IMR-90 (cell line): ENCODE measurements at regions not wholly inside any gene's neighbourhood (a gene's known extent, or its start where the extent isn't known, plus 50 kb on each side); places are given as distances from the start of the nearest gene placed in this dataset.

Source experiments
- ATAC-seq: fragments of 200-7000 bp; cut with Tn5 transposase; 2 replicates; pipeline ENCODE4 v1.9.1; 2020; ENCODE audit warnings: low read depth, mild to moderate bottlenecking, moderate library complexity
- BruUV-seq: library from RNA; stranded (reverse); fragments of 400-500 nt; replicated peaks from 2 replicates; lab custom pipeline; 2021; lab: Mats Ljungman, UMichigan
- CTCF ChIA-PET: fragments of 300-600 bp; formaldehyde crosslinking; extraction: SDS; loops from one replicate; lab custom pipeline; 2021; ENCODE audit warnings: antibody characterized with exemption; lab: Yijun Ruan, JAX
- POLR2A ChIA-PET: fragments of 300-600 bp; sonication (Branson Sonifier 250); formaldehyde crosslinking; loops from one replicate; lab custom pipeline; 2022; ENCODE audit warnings: antibody characterized with exemption; ENCODE audit not compliant: unreplicated experiment; lab: Charles Lee
- DNase-seq: peaks from one replicate; pipeline ENCODE4 v3.0.0; 2013
- H2AFZ ChIP-seq: replicated peaks from 2 replicates; pipeline ENCODE3; 2013; ENCODE audit warnings: low read length, mild to moderate bottlenecking; ENCODE audit not compliant: poor library complexity
- H2AK5ac ChIP-seq: 2 replicates; pipeline ENCODE4 v1.6.1; 2013; ENCODE audit warnings: low read depth, low read length, inconsistent platforms
- H2AK9ac ChIP-seq: replicated peaks from 2 replicates; pipeline ENCODE3; 2013; ENCODE audit warnings: mild to moderate bottlenecking, low read depth, low read length, moderate library complexity; ENCODE audit not compliant: poor library complexity
- H2BK120ac ChIP-seq: 2 replicates; pipeline ENCODE4 v1.6.1; 2013; ENCODE audit warnings: low read depth, low read length, inconsistent platforms
- H2BK15ac ChIP-seq: 3 replicates; pipeline ENCODE4 v1.6.1; 2013; ENCODE audit warnings: low read depth, low read length, inconsistent platforms
- H2BK20ac ChIP-seq: 2 replicates; pipeline ENCODE4 v1.6.1; 2013; ENCODE audit warnings: low read depth, mild to moderate bottlenecking, inconsistent platforms, low read length, moderate library complexity
- H2BK5ac ChIP-seq: 2 replicates; pipeline ENCODE4 v1.6.1; 2013; ENCODE audit warnings: mild to moderate bottlenecking, low read depth, low read length, inconsistent platforms; ENCODE audit not compliant: poor library complexity, severe bottlenecking
- H3K14ac ChIP-seq: replicated peaks from 2 replicates; pipeline ENCODE4 v1.6.1; 2013; ENCODE audit warnings: low read depth, low read length, inconsistent platforms
- H3K18ac ChIP-seq: 2 replicates; pipeline ENCODE4 v1.6.1; 2013; ENCODE audit warnings: low read depth, low read length, control low read depth
- H3K23ac ChIP-seq: 2 replicates; pipeline ENCODE4 v1.6.1; 2013; ENCODE audit warnings: low read depth, low read length, inconsistent platforms
- H3K27ac ChIP-seq: 2 replicates; pipeline ENCODE4 v1.5.1; 2013; ENCODE audit warnings: mild to moderate bottlenecking, control low read depth, low read length; ENCODE audit not compliant: insufficient read depth
- H3K27me3 ChIP-seq: 2 replicates; pipeline ENCODE4 v1.6.1; 2013; ENCODE audit warnings: low read length; ENCODE audit not compliant: control insufficient read depth, insufficient read depth
- H3K36me3 ChIP-seq: 2 replicates; pipeline ENCODE4 v1.6.1; 2013; ENCODE audit warnings: low read length, mixed read lengths; ENCODE audit not compliant: control insufficient read depth, insufficient read depth
- H3K4ac ChIP-seq: 2 replicates; pipeline ENCODE4 v1.6.1; 2013; ENCODE audit warnings: low read depth, low read length, inconsistent platforms
- H3K4me1 ChIP-seq: 2 replicates; pipeline ENCODE4 v1.6.1; 2013; ENCODE audit warnings: low read length, mixed read lengths; ENCODE audit not compliant: control insufficient read depth, insufficient read depth
- H3K4me2 ChIP-seq: 2 replicates; pipeline ENCODE4 v1.6.1; 2013; ENCODE audit warnings: low read depth, mild to moderate bottlenecking, control low read depth, low read length, moderate library complexity
- H3K4me3 ChIP-seq: 2 replicates; pipeline ENCODE4 v1.5.1; 2013; ENCODE audit warnings: low read depth, mild to moderate bottlenecking, control low read depth, low read length, moderate library complexity; ENCODE audit not compliant: insufficient read depth
- H3K56ac ChIP-seq: 2 replicates; pipeline ENCODE4 v1.6.1; 2013; ENCODE audit warnings: low read length, inconsistent platforms; ENCODE audit not compliant: insufficient read depth; ENCODE audit errors: extremely low read depth
- H3K79me1 ChIP-seq, 2 experiments: 2 replicates each; pipeline ENCODE4 v1.6.1; 2013; ENCODE audit warnings: low read length in 2 of 2, inconsistent platforms in 1 of 2, low read depth in 1 of 2
- H3K9ac ChIP-seq: 2 replicates; pipeline ENCODE4 v1.6.1; 2013; ENCODE audit warnings: low read depth, low read length, control low read depth
- H3K9me1 ChIP-seq: 2 replicates; pipeline ENCODE4 v1.6.1; 2013; ENCODE audit warnings: low read length, inconsistent platforms; ENCODE audit not compliant: insufficient read depth
- H3K9me3 ChIP-seq: 2 replicates; pipeline ENCODE4 v1.6.1; 2013; ENCODE audit warnings: low read length; ENCODE audit not compliant: control insufficient read depth, insufficient read depth
- H4K20me1 ChIP-seq: 2 replicates; pipeline ENCODE4 v1.6.1; 2013; ENCODE audit warnings: low read length, inconsistent platforms; ENCODE audit not compliant: insufficient read depth
- H4K5ac ChIP-seq: 2 replicates; pipeline ENCODE4 v1.6.1; 2013; ENCODE audit warnings: mild to moderate bottlenecking, low read depth, low read length, control low read depth
- H4K8ac ChIP-seq, 2 experiments: 2 replicates each; pipeline ENCODE4 v1.6.1; 2013; ENCODE audit warnings: low read depth in 2 of 2, low read length in 2 of 2, control low read depth in 1 of 2, inconsistent platforms in 1 of 2
- H4K91ac ChIP-seq: 2 replicates; pipeline ENCODE4 v1.6.1; 2013; ENCODE audit warnings: low read depth, low read length, inconsistent platforms; ENCODE audit not compliant: insufficient read depth
- BHLHE40 ChIP-seq: fragments of 150-350 bp; IDR thresholded peaks from 2 replicates; pipeline ENCODE4 v1.6.1; 2016; ENCODE audit warnings: mild to moderate bottlenecking, low read depth, low read length
- CEBPB ChIP-seq: IDR thresholded peaks from 2 replicates; pipeline ENCODE4 v1.6.1; 2012; ENCODE audit warnings: low read depth, low read length, improper control_type of control experiment
- CHD1 ChIP-seq: IDR thresholded peaks from 2 replicates; pipeline ENCODE4 v1.6.1; 2012; ENCODE audit warnings: low read depth, low read length, improper control_type of control experiment
- ELK1 ChIP-seq: fragments of 150-350 bp; IDR thresholded peaks from 2 replicates; pipeline ENCODE4 v1.6.1; 2016; ENCODE audit warnings: low read depth, mild to moderate bottlenecking, low read length, moderate library complexity, borderline replicate concordance
- FOS ChIP-seq: fragments of 150-350 bp; IDR thresholded peaks from 2 replicates; pipeline ENCODE4 v1.6.1; 2016; ENCODE audit warnings: low read depth, low read length
- MAFK ChIP-seq: IDR thresholded peaks from 2 replicates; pipeline ENCODE4 v1.6.1; 2012; ENCODE audit warnings: low read depth, low read length, improper control_type of control experiment
- MAZ ChIP-seq: IDR thresholded peaks from 2 replicates; pipeline ENCODE4 v1.6.1; 2012; ENCODE audit warnings: low read depth, mild to moderate bottlenecking, low read length, improper control_type of control experiment, moderate library complexity, borderline replicate concordance
- MXI1 ChIP-seq: IDR thresholded peaks from 2 replicates; pipeline ENCODE4 v1.6.1; 2012; ENCODE audit warnings: low read depth, mild to moderate bottlenecking, low read length, moderate library complexity, borderline replicate concordance
- NFE2L2 ChIP-seq: fragments of 150-350 bp; IDR thresholded peaks from 2 replicates; pipeline ENCODE4 v1.6.1; 2016; ENCODE audit warnings: low read depth, mild to moderate bottlenecking, low read length
- POLR2A ChIP-seq: IDR thresholded peaks from 2 replicates; pipeline ENCODE4 v1.6.1; 2012; ENCODE audit warnings: mild to moderate bottlenecking, low read depth, low read length
- RAD21 ChIP-seq: IDR thresholded peaks from 2 replicates; pipeline ENCODE4 v1.6.1; 2012; ENCODE audit warnings: low read length, improper control_type of control experiment
- RCOR1 ChIP-seq: IDR thresholded peaks from 2 replicates; pipeline ENCODE4 v1.6.1; 2012; ENCODE audit warnings: mild to moderate bottlenecking, low read length, improper control_type of control experiment; ENCODE audit not compliant: insufficient replicate concordance
- RFX5 ChIP-seq: IDR thresholded peaks from 2 replicates; pipeline ENCODE4 v1.8.0; 2012; ENCODE audit warnings: low read depth, mild to moderate bottlenecking, low read length, moderate library complexity
- SMC3 ChIP-seq: fragments of 150-350 bp; IDR thresholded peaks from 2 replicates; pipeline ENCODE4 v1.6.1; 2016; ENCODE audit warnings: low read depth, mild to moderate bottlenecking, antibody characterized with exemption, low read length, moderate library complexity
- USF2 ChIP-seq: fragments of 150-350 bp; IDR thresholded peaks from 2 replicates; pipeline ENCODE4 v1.6.1; 2017; ENCODE audit warnings: mild to moderate bottlenecking, antibody characterized with exemption, low read length, low read depth
- WGBS, 2 experiments: methylation state at CpG; one replicate each; pipeline versions ENCODE4 v1.1.5 to v1.1.7; 2013; ENCODE audit warnings: missing lambda C conversion rate in 2 of 2; ENCODE audit not compliant: insufficient read length in 1 of 2; ENCODE audit errors: extremely low coverage in 2 of 2; 5-methylcytosine and 5-hydroxymethylcytosine counted together
- dilution Hi-C: fragments of 300-500 bp; cut with HindIII; formaldehyde crosslinking; loops from one replicate; pipeline ENCODE4 v1.14.3; 2018; ENCODE audit warnings: low sequenced_read_pairs; ENCODE audit not compliant: unreplicated experiment
- in situ Hi-C: fragments of 300-500 bp; cut with MboI; formaldehyde crosslinking; loops from 3 replicates; pipeline ENCODE4 v1.14.3; 2019; ENCODE audit warnings: low sequenced_read_pairs, inconsistent platforms, mixed read lengths
- intact Hi-C: fragments of 100-400 bp; cut with micrococcal nuclease; formaldehyde crosslinking; loops from 2 replicates; pipeline ENCODE4 v1.10.0; 2022
- TF ChIP-seq, protein P1 (sequence below): conservative IDR thresholded peaks from 2 replicates; pipeline ENCODE4 v1.5.1; 2012; ENCODE audit warnings: mild to moderate bottlenecking, low read depth, low read length, improper control_type of control experiment

DNA sequence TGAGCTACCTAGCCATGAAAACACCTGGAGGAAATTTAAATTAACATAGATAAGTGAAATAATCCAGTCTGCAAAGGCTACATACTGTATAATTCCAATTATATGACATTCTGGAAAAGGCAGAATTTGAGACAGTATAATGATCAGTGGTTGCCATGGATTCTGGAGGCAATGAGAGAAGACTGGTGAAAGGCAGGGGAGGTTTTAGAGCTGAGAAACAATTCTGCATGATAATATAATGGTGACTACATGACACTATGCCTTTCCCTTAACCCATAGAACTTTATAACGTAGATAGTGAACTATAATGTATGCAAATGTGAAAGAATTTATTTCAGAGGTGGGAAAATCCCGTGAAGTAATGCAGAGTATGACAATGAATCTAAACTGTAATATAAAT, 749.3 kb downstream of the TRIB2 start:
- CTCF ChIA-PET, result no interaction called here
- dilution Hi-C loops, result no loop called here
- WGBS, 2 experiments, result no CpG with 5 or more reads among the region's 2 CpGs

More for the DNA sequence above, 749.3 kb downstream of the TRIB2 start:
- Histone ChIP-seq H4K8ac (no peak overlapping the region), H3K27me3 (no peaks in the 10 kb centered on the region), H2AFZ (no peak overlapping the region), H3K27ac (no peak overlapping the region), H4K5ac (no peak overlapping the region), H2BK120ac (no peak overlapping the region), H3K23ac (no peak overlapping the region), H3K9me3 (no peaks in the 10 kb centered on the region), H3K4me1 (no peaks in the 10 kb centered on the region), H4K20me1 (no peaks in the 10 kb centered on the region), H2AK9ac (no peak overlapping the region), H2BK5ac (no peak overlapping the region), H2BK20ac (no peak overlapping the region), H3K4ac (no peak overlapping the region), H3K18ac (no peak overlapping the region), H3K9ac (no peak overlapping the region), H3K56ac (no peak overlapping the region), H3K9me1 (no peaks in the 10 kb centered on the region), H4K91ac (no peak overlapping the region), H3K4me2 (no peak overlapping the region), H3K36me3 (no peaks in the 10 kb centered on the region), H3K14ac (no peak overlapping the region), H3K4me3 (no peak overlapping the region), H2BK15ac (no peak overlapping the region), H2AK5ac (no peak overlapping the region), H3K79me1 (no peaks in the 10 kb centered on the region)
- no TSS peak for BruUV-seq
- ATAC-seq (no peak), DNase-seq (no peak)
- intact Hi-C loops (no loop called here), in situ Hi-C loops (no loop called here)
- TF ChIP-seq POLR2A (no peak), MXI1 (no peak), USF2 (no peak), FOS (no peak), CHD1 (no peak), CEBPB (no peak), SMC3 (no peak), RFX5 (no peak), MAFK (no peak), RAD21 (no peak), ELK1 (no peak), MAZ (no peak), BHLHE40 (no peak), RCOR1 (no peak), NFE2L2 (no peak)
- TF ChIP-seq, protein P1, sequence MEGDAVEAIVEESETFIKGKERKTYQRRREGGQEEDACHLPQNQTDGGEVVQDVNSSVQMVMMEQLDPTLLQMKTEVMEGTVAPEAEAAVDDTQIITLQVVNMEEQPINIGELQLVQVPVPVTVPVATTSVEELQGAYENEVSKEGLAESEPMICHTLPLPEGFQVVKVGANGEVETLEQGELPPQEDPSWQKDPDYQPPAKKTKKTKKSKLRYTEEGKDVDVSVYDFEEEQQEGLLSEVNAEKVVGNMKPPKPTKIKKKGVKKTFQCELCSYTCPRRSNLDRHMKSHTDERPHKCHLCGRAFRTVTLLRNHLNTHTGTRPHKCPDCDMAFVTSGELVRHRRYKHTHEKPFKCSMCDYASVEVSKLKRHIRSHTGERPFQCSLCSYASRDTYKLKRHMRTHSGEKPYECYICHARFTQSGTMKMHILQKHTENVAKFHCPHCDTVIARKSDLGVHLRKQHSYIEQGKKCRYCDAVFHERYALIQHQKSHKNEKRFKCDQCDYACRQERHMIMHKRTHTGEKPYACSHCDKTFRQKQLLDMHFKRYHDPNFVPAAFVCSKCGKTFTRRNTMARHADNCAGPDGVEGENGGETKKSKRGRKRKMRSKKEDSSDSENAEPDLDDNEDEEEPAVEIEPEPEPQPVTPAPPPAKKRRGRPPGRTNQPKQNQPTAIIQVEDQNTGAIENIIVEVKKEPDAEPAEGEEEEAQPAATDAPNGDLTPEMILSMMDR, result no peak
- POLR2A ChIA-PET, result no interaction called here
